ENCODE measurements at regions not wholly inside any gene's neighbourhood (a gene's known extent, or its start where the extent isn't known, plus 50 kb on each side); places are given as distances from the start of the nearest gene placed in this dataset.

DNA sequence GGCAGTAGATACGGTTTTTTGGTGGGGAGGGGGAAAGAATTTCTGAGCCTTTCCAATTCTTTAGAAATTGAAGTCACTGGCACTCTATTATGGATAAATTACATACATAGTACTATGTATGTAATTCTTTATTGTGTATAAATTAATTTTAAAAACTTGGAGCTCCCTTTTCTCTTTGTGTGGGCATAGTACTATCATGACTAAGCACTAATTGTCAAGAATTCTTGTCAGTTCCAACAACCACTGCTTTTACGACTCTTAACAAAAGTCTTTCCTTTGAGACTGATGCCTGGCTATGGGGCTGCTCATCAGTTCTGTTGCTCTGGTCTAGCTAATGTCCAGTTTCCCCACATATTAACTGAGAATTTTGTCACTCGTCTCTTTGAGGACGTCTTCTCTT lies 365.3 kb upstream of the RNF32 start:
- TF ChIP-seq SIN3A (IDR thresholded peaks at IDR 0.05; ENCODE audit: borderline replicate concordance, insufficient read depth, low read depth, low read length) (no peak), POLR2AphosphoS5 (IDR thresholded peaks at IDR 0.05; ENCODE audit: low read depth, low read length) (no peak)
- TF ChIP-seq, protein P1, sequence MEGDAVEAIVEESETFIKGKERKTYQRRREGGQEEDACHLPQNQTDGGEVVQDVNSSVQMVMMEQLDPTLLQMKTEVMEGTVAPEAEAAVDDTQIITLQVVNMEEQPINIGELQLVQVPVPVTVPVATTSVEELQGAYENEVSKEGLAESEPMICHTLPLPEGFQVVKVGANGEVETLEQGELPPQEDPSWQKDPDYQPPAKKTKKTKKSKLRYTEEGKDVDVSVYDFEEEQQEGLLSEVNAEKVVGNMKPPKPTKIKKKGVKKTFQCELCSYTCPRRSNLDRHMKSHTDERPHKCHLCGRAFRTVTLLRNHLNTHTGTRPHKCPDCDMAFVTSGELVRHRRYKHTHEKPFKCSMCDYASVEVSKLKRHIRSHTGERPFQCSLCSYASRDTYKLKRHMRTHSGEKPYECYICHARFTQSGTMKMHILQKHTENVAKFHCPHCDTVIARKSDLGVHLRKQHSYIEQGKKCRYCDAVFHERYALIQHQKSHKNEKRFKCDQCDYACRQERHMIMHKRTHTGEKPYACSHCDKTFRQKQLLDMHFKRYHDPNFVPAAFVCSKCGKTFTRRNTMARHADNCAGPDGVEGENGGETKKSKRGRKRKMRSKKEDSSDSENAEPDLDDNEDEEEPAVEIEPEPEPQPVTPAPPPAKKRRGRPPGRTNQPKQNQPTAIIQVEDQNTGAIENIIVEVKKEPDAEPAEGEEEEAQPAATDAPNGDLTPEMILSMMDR (IDR thresholded peaks at IDR 0.05) = no peak

Data from Panc1 (cell line).